ENCODE measurements at regions not wholly inside any gene's neighbourhood (a gene's known extent, or its start where the extent isn't known, plus 50 kb on each side); places are given as distances from the start of the nearest gene placed in this dataset.

DNA sequence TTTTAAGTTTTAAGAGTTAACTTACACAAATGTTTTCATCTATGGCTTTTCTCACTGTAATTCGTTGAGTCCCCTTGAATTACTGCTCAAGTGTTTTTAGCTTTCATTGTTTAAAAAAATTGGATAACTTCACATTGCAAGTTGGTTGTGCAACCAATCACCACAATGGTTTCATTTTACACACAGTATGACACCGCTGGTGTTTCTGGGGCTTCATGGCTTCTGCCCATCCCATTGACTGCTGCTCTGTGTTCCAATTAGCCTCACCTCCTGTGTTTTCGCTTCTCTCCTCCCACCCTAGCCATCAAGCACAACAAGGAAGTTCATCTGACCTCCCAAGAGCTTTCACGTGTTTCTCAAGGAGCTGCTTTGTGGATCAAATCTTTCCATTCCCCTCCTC lies 199.1 kb upstream of the CHAC2 start:
- 27% methylated on average over 4 of the region's 4 CpGs for WGBS (ENCODE audit: insufficient coverage, insufficient replicate concordance, low lambda C conversion rate, missing lambda C conversion rate)
- ChIA-PET CTCF (interaction anchor here (1.2 kb wide), 1 partner anchor 8 kb away, joined by 4 read pairs; no protein-coding TSS in a partner anchor), SMC1A (ENCODE audit: uncharacterized antibody, unreplicated experiment) (no interaction called here), RAD21 (ENCODE audit: unreplicated experiment) (no interaction called here), POLR2A (no interaction called here)
- Histone ChIP-seq H4K20me1 (ENCODE audit: control insufficient read depth, insufficient read depth) (no peaks in the 10 kb centered on the region), H3K79me2 (ENCODE audit: control insufficient read depth, insufficient read depth, low read length) (no peaks in the 10 kb centered on the region), H3K27me3 (replicated peaks in 1 of 2; ENCODE audit: control insufficient read depth in 2 of 2, insufficient read depth in 2 of 2, low read length in 1 of 2) (no peaks in the 10 kb centered on the region), H3K27ac (ENCODE audit: control insufficient read depth, insufficient read depth) (no peak overlapping the region), H3K4me1 (ENCODE audit: control insufficient read depth, insufficient read depth, low read length) (no peaks in the 10 kb centered on the region), H3K9me3 (replicated peaks; ENCODE audit: control insufficient read depth, insufficient read depth, low read length) (no peaks in the 10 kb centered on the region), H3K4me3 (no peak overlapping the region), H2AFZ (ENCODE audit: control insufficient read depth, low read depth, low read length) (no peak overlapping the region), H3K4me2 (ENCODE audit: control insufficient read depth, insufficient read depth) (no peak overlapping the region), H3K36me3 (ENCODE audit: control insufficient read depth in 2 of 2, insufficient read depth in 2 of 2, low read length in 1 of 2) (no peaks in the 10 kb centered on the region), H3K9ac (ENCODE audit: control insufficient read depth, insufficient read depth, low read length) (no peak overlapping the region)
- intact Hi-C loops (cut with micrococcal nuclease; ENCODE audit: unreplicated experiment), result no loop called here
- FAIRE-seq, result no peak
- in situ Hi-C loops (cut with MboI), result no loop called here
- ATAC-seq, result peak; percentile 36
- no TSS peak for BruUV-seq (replicated peaks)
- no peak for DNase-seq (ENCODE audit: low read depth, low spot score)
- TF ChIP-seq NR2C2 (IDR thresholded peaks at IDR 0.05; ENCODE audit: borderline replicate concordance, control insufficient read depth, insufficient read length, low read depth), result no peak
- TF ChIP-seq JUNB (IDR thresholded peaks at IDR 0.05), result no peak
- no peak for TF ChIP-seq SMAD1 (IDR thresholded peaks at IDR 0.05; ENCODE audit: low read depth, partially characterized antibody)
- TF ChIP-seq SMARCA5 (IDR thresholded peaks at IDR 0.05), result no peak
- TF ChIP-seq ZNF622 (IDR thresholded peaks at IDR 0.05), result no peak
- no peak for TF ChIP-seq ZNF384 (IDR thresholded peaks at IDR 0.05; ENCODE audit: borderline replicate concordance, low read depth, low read length)
- no peak for TF ChIP-seq BACH1 (IDR thresholded peaks at IDR 0.05; ENCODE audit: borderline replicate concordance)
- no peak for TF ChIP-seq TCF7 (IDR thresholded peaks at IDR 0.05; ENCODE audit: borderline replicate concordance)

DNA sequence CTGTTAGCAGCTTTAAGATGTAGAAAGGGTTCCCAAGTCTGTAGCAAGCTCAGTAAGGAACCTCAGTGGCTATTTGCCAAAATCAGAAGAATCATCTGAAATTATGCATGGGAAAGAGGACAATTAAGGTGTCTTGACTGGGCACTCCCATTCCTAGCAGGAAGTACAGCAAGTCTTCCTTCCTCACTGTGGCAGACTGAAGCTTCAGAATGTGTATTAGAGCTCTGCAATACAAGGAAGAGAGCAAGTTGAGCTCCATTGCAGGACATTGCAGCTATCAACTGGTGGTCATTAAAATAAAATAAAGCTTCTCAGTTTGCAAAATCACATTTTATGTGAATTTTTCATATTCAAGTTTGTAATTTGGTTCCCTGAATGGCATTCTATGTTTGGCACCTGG lies 200.5 kb upstream of the CHAC2 start:
- DNase-seq (ENCODE audit: low read depth, low spot score), result no peak
- no peak for ATAC-seq
- Histone ChIP-seq H3K9ac (ENCODE audit: control insufficient read depth, insufficient read depth, low read length) (no peak overlapping the region), H3K79me2 (ENCODE audit: control insufficient read depth, insufficient read depth, low read length) (no peaks in the 10 kb centered on the region), H3K4me1 (ENCODE audit: control insufficient read depth, insufficient read depth, low read length) (no peaks in the 10 kb centered on the region), H2AFZ (ENCODE audit: control insufficient read depth, low read depth, low read length) (no peak overlapping the region), H3K4me3 (no peak overlapping the region), H3K36me3 (ENCODE audit: control insufficient read depth in 2 of 2, insufficient read depth in 2 of 2, low read length in 1 of 2) (no peaks in the 10 kb centered on the region), H3K4me2 (ENCODE audit: control insufficient read depth, insufficient read depth) (no peak overlapping the region), H3K27me3 (replicated peaks in 1 of 2; ENCODE audit: control insufficient read depth in 2 of 2, insufficient read depth in 2 of 2, low read length in 1 of 2) (no peaks in the 10 kb centered on the region), H3K9me3 (replicated peaks; ENCODE audit: control insufficient read depth, insufficient read depth, low read length) (no peaks in the 10 kb centered on the region), H3K27ac (ENCODE audit: control insufficient read depth, insufficient read depth) (no peak overlapping the region), H4K20me1 (ENCODE audit: control insufficient read depth, insufficient read depth) (no peaks in the 10 kb centered on the region)
- ChIA-PET RAD21 (ENCODE audit: unreplicated experiment) (no interaction called here), SMC1A (ENCODE audit: uncharacterized antibody, unreplicated experiment) (interaction anchor here (1.3 kb wide), 1 partner anchor 10 kb away, joined by 3 read pairs; no protein-coding TSS in a partner anchor), CTCF (interaction anchor here (1.2 kb wide), 1 partner anchor 9 kb away, joined by 4 read pairs; no protein-coding TSS in a partner anchor), POLR2A (no interaction called here)
- in situ Hi-C loops (cut with MboI), result no loop called here
- no peak for TF ChIP-seq FOS (IDR thresholded peaks at IDR 0.05; ENCODE audit: borderline replicate concordance, extremely low read depth, insufficient read length)
- TF ChIP-seq SRF (IDR thresholded peaks at IDR 0.05; ENCODE audit: low read depth in 2 of 2, low read length in 2 of 2), result no peak
- no peak for TF ChIP-seq PAX8 (IDR thresholded peaks at IDR 0.05)
- TF ChIP-seq TCF7 (IDR thresholded peaks at IDR 0.05; ENCODE audit: borderline replicate concordance), result no peak
- no peak for TF ChIP-seq ZNF217 (IDR thresholded peaks at IDR 0.05)
- TF ChIP-seq, protein P1, sequence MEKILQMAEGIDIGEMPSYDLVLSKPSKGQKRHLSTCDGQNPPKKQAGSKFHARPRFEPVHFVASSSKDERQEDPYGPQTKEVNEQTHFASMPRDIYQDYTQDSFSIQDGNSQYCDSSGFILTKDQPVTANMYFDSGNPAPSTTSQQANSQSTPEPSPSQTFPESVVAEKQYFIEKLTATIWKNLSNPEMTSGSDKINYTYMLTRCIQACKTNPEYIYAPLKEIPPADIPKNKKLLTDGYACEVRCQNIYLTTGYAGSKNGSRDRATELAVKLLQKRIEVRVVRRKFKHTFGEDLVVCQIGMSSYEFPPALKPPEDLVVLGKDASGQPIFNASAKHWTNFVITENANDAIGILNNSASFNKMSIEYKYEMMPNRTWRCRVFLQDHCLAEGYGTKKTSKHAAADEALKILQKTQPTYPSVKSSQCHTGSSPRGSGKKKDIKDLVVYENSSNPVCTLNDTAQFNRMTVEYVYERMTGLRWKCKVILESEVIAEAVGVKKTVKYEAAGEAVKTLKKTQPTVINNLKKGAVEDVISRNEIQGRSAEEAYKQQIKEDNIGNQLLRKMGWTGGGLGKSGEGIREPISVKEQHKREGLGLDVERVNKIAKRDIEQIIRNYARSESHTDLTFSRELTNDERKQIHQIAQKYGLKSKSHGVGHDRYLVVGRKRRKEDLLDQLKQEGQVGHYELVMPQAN (conservative IDR thresholded peaks at IDR 0.05), result no peak
- intact Hi-C loops (cut with micrococcal nuclease; ENCODE audit: unreplicated experiment), result no loop called here
- no TSS peak for BruUV-seq (replicated peaks)
- no peak for FAIRE-seq
